Activated T-helper 1 cell treated with Interleukin-2 at 50 U/mL for 16 hours (primary cell): ENCODE measurements at regions not wholly inside any gene's neighbourhood (a gene's known extent, or its start where the extent isn't known, plus 50 kb on each side); places are given as distances from the start of the nearest gene placed in this dataset.

Source experiments
- DNase-seq: peaks from one replicate; pipeline ENCODE4 v3.0.0-alpha.2; 2020; ENCODE audit warnings: low read depth

GRCh38 chr7:3234851-3235250 lies 66.2 kb upstream of the SDK1 start:
- no peak for DNase-seq

GRCh38 chr7:3235322-3235721 lies 65.7 kb upstream of the SDK1 start:
- DNase-seq: no peak

- DNase-seq: no peak
These were observed 64.8 kb upstream of the SDK1 start for GRCh38 chr7:3236268-3236667.

- DNase-seq: no peak
These were observed 62.4 kb upstream of the SDK1 start for GRCh38 chr7:3238525-3239210.

- no peak for DNase-seq
These were observed 61.8 kb upstream of the SDK1 start for GRCh38 chr7:3239291-3239691.

- DNase-seq: no peak
These were observed 60.1 kb upstream of the SDK1 start for GRCh38 chr7:3240826-3241430.

GRCh38 chr7:3241686-3242258 lies 59.3 kb upstream of the SDK1 start:
- DNase-seq: no peak

GRCh38 chr7:3242398-3242972 lies 58.6 kb upstream of the SDK1 start:
- DNase-seq: no peak

GRCh38 chr7:3243256-3243655 lies 57.8 kb upstream of the SDK1 start:
- DNase-seq: no peak

- no peak for DNase-seq
These were observed 57.4 kb upstream of the SDK1 start for GRCh38 chr7:3243680-3244079.

- DNase-seq: no peak
These were observed 56.7 kb upstream of the SDK1 start for GRCh38 chr7:3244241-3244814.

GRCh38 chr7:3245077-3245476 lies 56.0 kb upstream of the SDK1 start:
- no peak for DNase-seq

GRCh38 chr7:3245721-3246120 lies 55.3 kb upstream of the SDK1 start:
- DNase-seq: no peak

- DNase-seq: no peak
These were observed 54.9 kb upstream of the SDK1 start for GRCh38 chr7:3246127-3246526.

GRCh38 chr7:3246651-3247050 lies 54.4 kb upstream of the SDK1 start:
- no peak for DNase-seq

GRCh38 chr7:3250725-3251124 lies 50.3 kb upstream of the SDK1 start:
- no peak for DNase-seq
